Loucy (cell line): ENCODE measurements at regions not wholly inside any gene's neighbourhood (a gene's known extent, or its start where the extent isn't known, plus 50 kb on each side); places are given as distances from the start of the nearest gene placed in this dataset.

Source experiments
- H2AFZ ChIP-seq: fragments of 200-600 bp; sonication (generic); 2 replicates; pipeline ENCODE4 v1.6.0; 2016; ENCODE audit warnings: antibody characterized with exemption, mild to moderate bottlenecking, low read length, moderate library complexity
- H3F3A ChIP-seq: fragments of 200-600 bp; 2 replicates; pipeline ENCODE4 v1.6.0; 2016; ENCODE audit warnings: antibody characterized with exemption, low read depth, mild to moderate bottlenecking
- H3K27me3 ChIP-seq: fragments of 200-600 bp; sonication (generic); 2 replicates; pipeline ENCODE4 v1.6.1; 2014; ENCODE audit warnings: low read length, mild to moderate bottlenecking; ENCODE audit not compliant: insufficient read depth, poor library complexity, severe bottlenecking
- H3K36me3 ChIP-seq: fragments of 200-600 bp; sonication (generic); 2 replicates; pipeline ENCODE4 v1.6.1; 2016; ENCODE audit warnings: low read length; ENCODE audit not compliant: insufficient read depth
- H3K4me1 ChIP-seq: fragments of 200-600 bp; sonication (generic); 2 replicates; pipeline ENCODE4 v1.5.1; 2014; ENCODE audit warnings: low read length, mild to moderate bottlenecking; ENCODE audit not compliant: insufficient read depth, poor library complexity, severe bottlenecking
- H3K4me2 ChIP-seq: fragments of 200-600 bp; sonication (generic); 2 replicates; pipeline ENCODE4 v1.6.0; 2014; ENCODE audit warnings: antibody characterized with exemption, low read length, low read depth, mild to moderate bottlenecking; ENCODE audit not compliant: poor library complexity, severe bottlenecking
- H3K4me3 ChIP-seq: fragments of 200-600 bp; sonication (generic); 2 replicates; pipeline ENCODE4 v1.5.1; 2014; ENCODE audit warnings: low read length, mild to moderate bottlenecking, mixed read lengths; ENCODE audit not compliant: poor library complexity, severe bottlenecking
- H3K79me2 ChIP-seq: fragments of 200-600 bp; sonication (generic); 2 replicates; pipeline ENCODE4 v1.6.1; 2014; ENCODE audit warnings: low read length; ENCODE audit not compliant: insufficient read depth
- H3K9ac ChIP-seq: fragments of 200-600 bp; sonication (generic); 2 replicates; pipeline ENCODE4 v1.6.0; 2014; ENCODE audit warnings: mild to moderate bottlenecking, low read depth, low read length, moderate library complexity; ENCODE audit not compliant: poor library complexity, severe bottlenecking
- H3K9me2 ChIP-seq: fragments of 200-600 bp; sonication (generic); replicated peaks from 2 replicates; pipeline ENCODE4 v1.6.1; 2016; ENCODE audit warnings: low read depth, low read length, mixed read lengths
- H3K9me3 ChIP-seq: fragments of 200-600 bp; sonication (generic); 2 replicates; pipeline ENCODE4 v1.6.1; 2014; ENCODE audit warnings: mild to moderate bottlenecking, antibody characterized with exemption, low read length, low read depth; ENCODE audit not compliant: insufficient read depth
- H4K20me1 ChIP-seq: fragments of 200-600 bp; sonication (generic); 2 replicates; pipeline ENCODE4 v1.6.0; 2014; ENCODE audit warnings: antibody characterized with exemption, low read length, mild to moderate bottlenecking; ENCODE audit not compliant: insufficient read depth, poor library complexity, severe bottlenecking
- CTCF ChIP-seq: fragments of 200-600 bp; sonication (generic); conservative IDR thresholded peaks from 2 replicates; pipeline ENCODE4 v1.5.1; 2014; ENCODE audit warnings: mild to moderate bottlenecking, antibody characterized with exemption, low read length
- EZH2phosphoT487 ChIP-seq: fragments of 200-600 bp; IDR thresholded peaks from 2 replicates; pipeline ENCODE4 v1.6.1; 2018; ENCODE audit warnings: antibody characterized with exemption, mild to moderate bottlenecking, moderate library complexity, borderline replicate concordance

DNA sequence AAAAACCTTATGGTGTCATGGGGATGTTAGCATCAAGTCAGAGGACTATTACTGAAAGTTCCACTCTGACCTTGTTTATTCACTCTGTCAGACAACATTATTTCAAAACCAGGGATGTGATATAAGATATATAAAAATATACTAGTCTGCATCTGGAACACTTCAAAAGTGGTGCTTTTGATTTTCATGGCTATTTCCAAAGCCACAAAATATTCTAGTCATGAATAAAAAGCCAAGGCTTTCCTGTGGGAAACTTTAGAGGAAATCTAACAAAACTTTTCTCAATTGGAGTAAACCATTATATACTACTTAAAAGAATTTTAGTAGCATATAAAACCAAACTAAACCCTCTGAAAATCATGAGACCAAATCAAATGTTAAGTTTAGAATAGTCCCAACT is 205.2 kb downstream of the TMEM26 start:
- H3K79me2 ChIP-seq, result no peaks in the 10 kb centered on the region
- no peak overlapping the region for H3K4me3 ChIP-seq
- H3K36me3 ChIP-seq, result no peaks in the 10 kb centered on the region
- no peaks in the 10 kb centered on the region for H3K9me3 ChIP-seq
- TF ChIP-seq EZH2phosphoT487, result no peak
- no peak for TF ChIP-seq CTCF
- H3F3A ChIP-seq, result no peaks in the 10 kb centered on the region
- no peaks in the 10 kb centered on the region for H4K20me1 ChIP-seq
- H3K4me2 ChIP-seq, result no peak overlapping the region
- no peaks in the 10 kb centered on the region for H3K4me1 ChIP-seq
- H3K9me2 ChIP-seq, result no peaks in the 10 kb centered on the region
- no peak overlapping the region for H3K9ac ChIP-seq
- H2AFZ ChIP-seq, result no peak overlapping the region
- H3K27me3 ChIP-seq, result no peaks in the 10 kb centered on the region

DNA sequence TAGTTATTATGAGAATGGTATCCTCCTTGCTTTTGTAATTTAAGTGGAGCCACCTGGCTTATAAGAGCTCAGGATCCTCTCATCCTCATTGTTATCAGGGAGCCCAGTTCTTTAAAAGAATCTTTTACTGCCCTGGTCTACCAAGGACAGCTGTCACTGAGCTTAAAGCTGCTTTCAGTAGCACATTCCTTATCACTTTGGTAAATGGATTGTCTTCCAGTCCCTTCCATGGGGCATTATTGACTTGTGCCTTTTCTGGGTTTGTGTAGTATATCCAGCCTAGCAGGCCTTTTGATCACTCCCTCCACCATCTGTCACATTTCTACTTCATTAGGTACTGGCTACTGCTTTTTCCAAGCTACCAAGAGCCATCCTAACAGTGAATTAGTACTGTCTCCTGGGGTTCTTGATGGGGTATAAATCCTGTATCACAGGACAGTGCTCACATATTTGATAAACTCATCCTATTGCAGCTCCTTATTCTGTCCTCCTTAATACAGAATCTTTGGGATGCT is 208.9 kb downstream of the TMEM26 start:
- Histone ChIP-seq H4K20me1 (no peaks in the 10 kb centered on the region), H3K9me3 (no peaks in the 10 kb centered on the region), H3K4me1 (no peaks in the 10 kb centered on the region), H3K9ac (no peak overlapping the region), H3K27me3 (no peaks in the 10 kb centered on the region), H3K36me3 (no peaks in the 10 kb centered on the region), H3K4me2 (no peak overlapping the region), H3K79me2 (no peaks in the 10 kb centered on the region), H3K9me2 (no peaks in the 10 kb centered on the region), H2AFZ (no peak overlapping the region), H3K4me3 (no peak overlapping the region), H3F3A (no peaks in the 10 kb centered on the region)
- TF ChIP-seq EZH2phosphoT487 (no peak), CTCF (no peak)

DNA sequence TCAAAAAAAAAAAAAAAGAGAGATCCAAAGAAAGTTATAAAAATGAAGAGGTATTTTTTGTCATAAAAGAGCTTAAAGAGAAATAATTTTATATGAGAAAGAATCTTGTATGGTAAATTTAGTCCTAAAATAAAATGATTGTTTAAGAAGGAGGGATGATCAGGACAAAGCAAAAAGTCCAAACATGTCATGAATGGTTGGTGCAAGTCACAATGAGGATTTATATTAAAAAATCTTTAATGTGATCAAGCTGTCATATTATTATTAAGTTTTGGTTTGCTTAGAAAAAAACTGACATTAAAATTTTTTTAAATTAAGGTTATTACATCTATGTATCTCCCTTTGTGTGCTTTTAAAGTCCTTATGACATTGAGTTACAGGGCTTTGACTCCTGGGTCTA is 220.4 kb downstream of the TMEM26 start:
- no peak overlapping the region for H3K4me3 ChIP-seq
- no peaks in the 10 kb centered on the region for H3K36me3 ChIP-seq
- H4K20me1 ChIP-seq, result no peaks in the 10 kb centered on the region
- H3K9ac ChIP-seq, result no peak overlapping the region
- H3K4me2 ChIP-seq, result no peak overlapping the region
- H3K9me2 ChIP-seq, result no peaks in the 10 kb centered on the region
- H3K4me1 ChIP-seq, result no peaks in the 10 kb centered on the region
- no peaks in the 10 kb centered on the region for H3K79me2 ChIP-seq
- H2AFZ ChIP-seq, result no peak overlapping the region
- H3F3A ChIP-seq, result no peaks in the 10 kb centered on the region
- no peaks in the 10 kb centered on the region for H3K27me3 ChIP-seq
- TF ChIP-seq EZH2phosphoT487, result no peak
- no peak for TF ChIP-seq CTCF
- H3K9me3 ChIP-seq, result 0 out of 2 replicates have a peak, but pooled peaks cover 1% of the 10 kb centered on the region
